ENCODE measurements at regions not wholly inside any gene's neighbourhood (a gene's known extent, or its start where the extent isn't known, plus 50 kb on each side); places are given as distances from the start of the nearest gene placed in this dataset.

GRCh38 chr4:1559896-1560650 lies 124.0 kb downstream of the FAM53A start:
- TF ChIP-seq, protein P1, sequence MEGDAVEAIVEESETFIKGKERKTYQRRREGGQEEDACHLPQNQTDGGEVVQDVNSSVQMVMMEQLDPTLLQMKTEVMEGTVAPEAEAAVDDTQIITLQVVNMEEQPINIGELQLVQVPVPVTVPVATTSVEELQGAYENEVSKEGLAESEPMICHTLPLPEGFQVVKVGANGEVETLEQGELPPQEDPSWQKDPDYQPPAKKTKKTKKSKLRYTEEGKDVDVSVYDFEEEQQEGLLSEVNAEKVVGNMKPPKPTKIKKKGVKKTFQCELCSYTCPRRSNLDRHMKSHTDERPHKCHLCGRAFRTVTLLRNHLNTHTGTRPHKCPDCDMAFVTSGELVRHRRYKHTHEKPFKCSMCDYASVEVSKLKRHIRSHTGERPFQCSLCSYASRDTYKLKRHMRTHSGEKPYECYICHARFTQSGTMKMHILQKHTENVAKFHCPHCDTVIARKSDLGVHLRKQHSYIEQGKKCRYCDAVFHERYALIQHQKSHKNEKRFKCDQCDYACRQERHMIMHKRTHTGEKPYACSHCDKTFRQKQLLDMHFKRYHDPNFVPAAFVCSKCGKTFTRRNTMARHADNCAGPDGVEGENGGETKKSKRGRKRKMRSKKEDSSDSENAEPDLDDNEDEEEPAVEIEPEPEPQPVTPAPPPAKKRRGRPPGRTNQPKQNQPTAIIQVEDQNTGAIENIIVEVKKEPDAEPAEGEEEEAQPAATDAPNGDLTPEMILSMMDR (conservative IDR thresholded peaks at IDR 0.05), result no peak
- no peak for TF ChIP-seq ZFX (IDR thresholded peaks at IDR 0.05)

All from C4-2B (cell line).